ENCODE measurements at regions not wholly inside any gene's neighbourhood (a gene's known extent, or its start where the extent isn't known, plus 50 kb on each side); places are given as distances from the start of the nearest gene placed in this dataset.

DNA sequence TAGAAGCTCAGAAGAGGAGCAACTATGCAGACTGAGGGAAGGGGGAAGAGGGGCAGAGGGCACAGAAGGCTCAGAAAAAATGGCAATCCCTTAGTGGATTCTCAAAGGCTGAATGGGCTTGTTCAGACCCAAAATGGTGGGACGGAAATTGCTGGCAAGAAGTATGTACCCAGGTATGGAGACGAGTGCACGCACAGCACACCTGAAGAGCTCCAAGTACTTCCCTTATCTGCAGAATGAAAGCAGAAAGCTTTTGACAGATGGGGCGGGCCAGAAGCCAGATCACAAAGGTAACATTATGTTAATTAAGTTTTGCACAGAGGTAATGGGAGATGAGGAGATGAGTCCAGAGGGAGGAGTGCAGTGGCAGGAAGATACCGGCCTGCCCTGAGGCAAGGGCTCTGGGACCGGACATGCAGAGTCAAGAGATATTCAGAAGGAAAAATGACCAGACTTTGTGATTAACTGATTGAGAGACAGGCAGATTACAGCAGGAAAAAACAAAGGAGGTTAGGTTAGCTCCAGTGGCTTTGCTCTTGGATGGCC, 138.1 kb upstream of the PIK3R1 start:
- no peak overlapping the region for H3K27ac Mint-ChIP-seq (ENCODE audit: unreplicated experiment)
- H3K9me3 Mint-ChIP-seq (ENCODE audit: unreplicated experiment) = no peaks in the 10 kb centered on the region
- H3K4me3 Mint-ChIP-seq (ENCODE audit: unreplicated experiment) = no peak overlapping the region
- no peak for DNase-seq (ENCODE audit: extremely low spot score, unreplicated experiment)
- TF ChIP-seq, protein P1, sequence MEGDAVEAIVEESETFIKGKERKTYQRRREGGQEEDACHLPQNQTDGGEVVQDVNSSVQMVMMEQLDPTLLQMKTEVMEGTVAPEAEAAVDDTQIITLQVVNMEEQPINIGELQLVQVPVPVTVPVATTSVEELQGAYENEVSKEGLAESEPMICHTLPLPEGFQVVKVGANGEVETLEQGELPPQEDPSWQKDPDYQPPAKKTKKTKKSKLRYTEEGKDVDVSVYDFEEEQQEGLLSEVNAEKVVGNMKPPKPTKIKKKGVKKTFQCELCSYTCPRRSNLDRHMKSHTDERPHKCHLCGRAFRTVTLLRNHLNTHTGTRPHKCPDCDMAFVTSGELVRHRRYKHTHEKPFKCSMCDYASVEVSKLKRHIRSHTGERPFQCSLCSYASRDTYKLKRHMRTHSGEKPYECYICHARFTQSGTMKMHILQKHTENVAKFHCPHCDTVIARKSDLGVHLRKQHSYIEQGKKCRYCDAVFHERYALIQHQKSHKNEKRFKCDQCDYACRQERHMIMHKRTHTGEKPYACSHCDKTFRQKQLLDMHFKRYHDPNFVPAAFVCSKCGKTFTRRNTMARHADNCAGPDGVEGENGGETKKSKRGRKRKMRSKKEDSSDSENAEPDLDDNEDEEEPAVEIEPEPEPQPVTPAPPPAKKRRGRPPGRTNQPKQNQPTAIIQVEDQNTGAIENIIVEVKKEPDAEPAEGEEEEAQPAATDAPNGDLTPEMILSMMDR (IDR thresholded peaks at IDR 0.05) = no peak
- H3K4me1 Mint-ChIP-seq (ENCODE audit: unreplicated experiment) = no peaks in the 10 kb centered on the region
- H3K27me3 Mint-ChIP-seq (ENCODE audit: unreplicated experiment) = peaks cover 13% of the 10 kb centered on the region
- H3K36me3 Mint-ChIP-seq (ENCODE audit: unreplicated experiment) = no peaks in the 10 kb centered on the region

DNA sequence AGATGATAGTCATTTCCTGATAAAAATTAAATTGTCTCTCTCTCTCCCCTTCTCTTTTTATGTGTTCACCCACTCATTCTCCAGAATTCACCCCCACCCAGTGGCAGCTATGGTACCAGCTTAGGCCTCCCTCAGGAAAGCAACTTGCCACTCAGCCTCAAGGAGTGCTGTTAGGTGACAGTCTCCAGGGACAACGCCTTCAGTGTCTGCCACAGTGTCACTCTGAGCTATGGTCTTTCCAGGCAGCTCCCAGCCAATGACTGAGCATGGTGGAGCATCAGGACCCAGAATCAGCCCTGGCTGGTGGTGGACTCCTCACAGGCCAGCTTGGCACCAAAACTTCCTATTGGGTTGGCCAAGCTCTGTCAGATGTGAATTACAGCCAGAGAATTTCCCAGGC, 140.9 kb upstream of the PIK3R1 start:
- no peaks in the 10 kb centered on the region for H3K9me3 Mint-ChIP-seq (ENCODE audit: unreplicated experiment)
- no peak for DNase-seq (ENCODE audit: extremely low spot score, unreplicated experiment)
- H3K4me1 Mint-ChIP-seq (ENCODE audit: unreplicated experiment) = peaks cover 9% of the 10 kb centered on the region
- no peak overlapping the region for H3K4me3 Mint-ChIP-seq (ENCODE audit: unreplicated experiment)
- TF ChIP-seq, protein P1 (IDR thresholded peaks at IDR 0.05) = no peak
- H3K27me3 Mint-ChIP-seq (ENCODE audit: unreplicated experiment) = peaks cover 5% of the 10 kb centered on the region
- H3K36me3 Mint-ChIP-seq (ENCODE audit: unreplicated experiment) = no peaks in the 10 kb centered on the region
- no peak overlapping the region for H3K27ac Mint-ChIP-seq (ENCODE audit: unreplicated experiment)

DNA sequence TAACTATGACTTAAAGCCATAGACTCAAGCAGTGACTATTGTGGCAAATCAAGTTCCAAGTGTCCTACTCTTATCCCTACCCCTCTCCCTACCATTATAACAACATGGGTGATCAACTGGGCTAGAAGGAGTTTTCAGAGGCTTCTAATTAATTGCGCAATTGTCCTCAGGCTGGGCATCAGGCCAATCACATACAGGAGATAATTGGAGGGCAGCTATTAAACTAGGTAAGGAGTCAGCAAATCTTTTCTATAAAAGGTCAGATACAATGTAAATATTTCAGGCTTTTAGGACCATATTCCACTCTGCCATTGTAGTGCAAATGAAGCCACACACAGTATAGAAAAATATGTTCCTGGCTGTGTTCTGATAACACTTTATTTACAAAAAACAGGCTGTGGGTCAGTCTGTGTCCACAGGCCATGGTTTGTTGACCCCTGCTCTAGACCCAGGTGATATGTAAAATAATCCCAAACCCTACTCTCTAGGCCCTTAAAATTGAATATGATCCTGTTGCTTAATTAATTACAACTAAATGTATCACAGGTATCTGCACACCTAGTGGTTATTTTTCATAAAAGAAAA, 141.4 kb upstream of the PIK3R1 start:
- peaks cover 5% of the 10 kb centered on the region for H3K27me3 Mint-ChIP-seq (ENCODE audit: unreplicated experiment)
- DNase-seq (ENCODE audit: extremely low spot score, unreplicated experiment) = no peak
- no peak overlapping the region for H3K4me3 Mint-ChIP-seq (ENCODE audit: unreplicated experiment)
- H3K27ac Mint-ChIP-seq (ENCODE audit: unreplicated experiment) = no peak overlapping the region
- H3K9me3 Mint-ChIP-seq (ENCODE audit: unreplicated experiment) = no peaks in the 10 kb centered on the region
- no peaks in the 10 kb centered on the region for H3K36me3 Mint-ChIP-seq (ENCODE audit: unreplicated experiment)
- TF ChIP-seq, protein P1 (IDR thresholded peaks at IDR 0.05) = no peak
- H3K4me1 Mint-ChIP-seq (ENCODE audit: unreplicated experiment) = peaks cover 9% of the 10 kb centered on the region

DNA sequence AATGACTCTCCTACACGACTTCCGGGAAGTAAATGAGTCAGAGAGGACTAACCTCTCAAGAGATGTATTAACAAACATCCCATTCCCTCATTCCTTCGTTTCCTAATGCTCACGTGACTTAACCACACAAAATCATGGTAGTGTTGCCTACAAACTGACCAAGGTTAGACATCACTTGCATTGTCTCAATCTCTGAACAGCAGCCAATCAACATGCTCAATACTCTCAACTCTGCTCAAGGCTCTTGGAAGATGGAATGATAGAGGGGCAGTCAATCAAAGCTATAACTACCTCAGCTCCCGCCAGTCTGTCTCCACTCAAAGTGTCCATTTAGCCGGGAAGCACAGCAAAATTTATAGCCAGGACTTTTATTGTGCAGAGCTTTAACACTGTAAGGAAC, 143.8 kb upstream of the PIK3R1 start:
- Mint-ChIP-seq H3K4me1 (ENCODE audit: unreplicated experiment) (peaks cover 10% of the 10 kb centered on the region), H3K27me3 (ENCODE audit: unreplicated experiment) (no peaks in the 10 kb centered on the region), H3K9me3 (ENCODE audit: unreplicated experiment) (peaks cover 3% of the 10 kb centered on the region), H3K27ac (ENCODE audit: unreplicated experiment) (no peak overlapping the region), H3K4me3 (ENCODE audit: unreplicated experiment) (no peak overlapping the region), H3K36me3 (ENCODE audit: unreplicated experiment) (no peaks in the 10 kb centered on the region)
- TF ChIP-seq, protein P1 (IDR thresholded peaks at IDR 0.05) = no peak
- DNase-seq (ENCODE audit: extremely low spot score, unreplicated experiment) = no peak

DNA sequence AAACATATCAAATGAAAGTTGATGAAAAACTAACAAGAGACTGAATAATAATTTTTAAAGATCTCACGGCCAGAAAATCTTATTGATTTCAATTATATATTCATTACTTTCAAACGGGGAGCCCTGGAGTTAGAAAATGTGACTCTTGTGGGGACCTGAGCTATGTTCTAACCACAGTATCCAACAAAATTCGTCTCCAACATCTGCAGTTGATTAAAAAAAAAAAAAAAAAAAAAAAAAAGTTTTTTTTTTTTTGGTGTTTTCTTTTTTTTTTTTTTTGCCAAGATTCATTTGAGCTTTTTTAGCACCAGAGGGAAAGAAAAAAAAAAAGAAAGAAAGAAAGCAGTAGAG, 144.3 kb upstream of the PIK3R1 start:
- peaks cover 13% of the 10 kb centered on the region for H3K4me1 Mint-ChIP-seq (ENCODE audit: unreplicated experiment)

More for the DNA sequence above, 144.3 kb upstream of the PIK3R1 start:
- Mint-ChIP-seq H3K27ac (ENCODE audit: unreplicated experiment) (no peak overlapping the region), H3K27me3 (ENCODE audit: unreplicated experiment) (no peaks in the 10 kb centered on the region), H3K36me3 (ENCODE audit: unreplicated experiment) (no peaks in the 10 kb centered on the region), H3K9me3 (ENCODE audit: unreplicated experiment) (peaks cover 7% of the 10 kb centered on the region), H3K4me3 (ENCODE audit: unreplicated experiment) (no peak overlapping the region)
- TF ChIP-seq, protein P1 (IDR thresholded peaks at IDR 0.05) = no peak
- DNase-seq (ENCODE audit: extremely low spot score, unreplicated experiment) = no peak

Measured in osteocyte (in vitro differentiated cells).